ENCODE measurements at regions not wholly inside any gene's neighbourhood (a gene's known extent, or its start where the extent isn't known, plus 50 kb on each side); places are given as distances from the start of the nearest gene placed in this dataset.

DNA sequence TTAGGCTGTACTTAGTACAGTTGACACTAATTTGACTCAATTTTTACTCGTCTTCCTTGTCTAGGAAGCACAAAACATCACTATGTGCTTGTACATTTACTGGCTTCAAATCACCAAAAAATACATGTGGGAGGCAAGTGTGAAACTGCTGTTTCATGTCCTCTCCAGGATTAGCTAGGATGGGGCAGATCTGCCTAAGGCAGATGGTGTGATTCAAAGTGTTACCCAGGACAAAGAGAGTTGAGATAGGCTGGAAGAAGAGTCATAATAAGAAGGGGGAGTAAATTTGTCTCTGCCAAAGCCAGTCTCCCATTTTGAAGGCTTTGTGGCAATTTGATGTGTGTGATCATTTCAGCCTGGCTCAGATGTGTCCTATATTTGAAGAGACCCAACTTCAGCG is 821.6 kb upstream of the ZEB2 start:
- H3K4me1 Mint-ChIP-seq (ENCODE audit: low read depth, unreplicated experiment) = peaks cover 10% of the 10 kb centered on the region
- Histone ChIP-seq H3K9ac (ENCODE audit: low read length) (no peak overlapping the region), H3K27me3 (ENCODE audit: insufficient read depth, low read length) (no peaks in the 10 kb centered on the region), H3K4me3 (ENCODE audit: insufficient read depth, low read depth, low read length) (no peak overlapping the region), H3K9me3 (ENCODE audit: insufficient read depth, low read depth, low read length) (no peaks in the 10 kb centered on the region), H2AFZ (ENCODE audit: low read depth, low read length) (no peak overlapping the region), H3K36me3 (ENCODE audit: insufficient read depth, low read length) (no peaks in the 10 kb centered on the region), H3K79me2 (ENCODE audit: insufficient read depth, low read length) (no peaks in the 10 kb centered on the region), H4K20me1 (ENCODE audit: insufficient read depth, low read length) (no peaks in the 10 kb centered on the region), H3K4me2 (ENCODE audit: low read length) (no peak overlapping the region), H3K4me1 (ENCODE audit: insufficient read depth, low read length) (no peaks in the 10 kb centered on the region), H3K27ac (ENCODE audit: low read depth, low read length) (no peak overlapping the region)
- DNase-seq (ENCODE audit: low read depth) (no peak), FAIRE-seq (no peak)
- H3K36me3 Mint-ChIP-seq (ENCODE audit: low read depth, unreplicated experiment) = no peaks in the 10 kb centered on the region
- H3K27ac Mint-ChIP-seq (ENCODE audit: unreplicated experiment) = no peak overlapping the region
- H3K9me3 Mint-ChIP-seq (ENCODE audit: unreplicated experiment) = peaks cover 5% of the 10 kb centered on the region
- no peak overlapping the region for H3K4me3 Mint-ChIP-seq (ENCODE audit: unreplicated experiment)
- peaks cover 1% of the 10 kb centered on the region for H3K27me3 Mint-ChIP-seq (ENCODE audit: low read depth, unreplicated experiment)
- TF ChIP-seq, protein P1, sequence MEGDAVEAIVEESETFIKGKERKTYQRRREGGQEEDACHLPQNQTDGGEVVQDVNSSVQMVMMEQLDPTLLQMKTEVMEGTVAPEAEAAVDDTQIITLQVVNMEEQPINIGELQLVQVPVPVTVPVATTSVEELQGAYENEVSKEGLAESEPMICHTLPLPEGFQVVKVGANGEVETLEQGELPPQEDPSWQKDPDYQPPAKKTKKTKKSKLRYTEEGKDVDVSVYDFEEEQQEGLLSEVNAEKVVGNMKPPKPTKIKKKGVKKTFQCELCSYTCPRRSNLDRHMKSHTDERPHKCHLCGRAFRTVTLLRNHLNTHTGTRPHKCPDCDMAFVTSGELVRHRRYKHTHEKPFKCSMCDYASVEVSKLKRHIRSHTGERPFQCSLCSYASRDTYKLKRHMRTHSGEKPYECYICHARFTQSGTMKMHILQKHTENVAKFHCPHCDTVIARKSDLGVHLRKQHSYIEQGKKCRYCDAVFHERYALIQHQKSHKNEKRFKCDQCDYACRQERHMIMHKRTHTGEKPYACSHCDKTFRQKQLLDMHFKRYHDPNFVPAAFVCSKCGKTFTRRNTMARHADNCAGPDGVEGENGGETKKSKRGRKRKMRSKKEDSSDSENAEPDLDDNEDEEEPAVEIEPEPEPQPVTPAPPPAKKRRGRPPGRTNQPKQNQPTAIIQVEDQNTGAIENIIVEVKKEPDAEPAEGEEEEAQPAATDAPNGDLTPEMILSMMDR (IDR thresholded peaks at IDR 0.05; ENCODE audit: insufficient read depth, low read depth, low read length) = no peak
- TF ChIP-seq EZH2 (IDR thresholded peaks at IDR 0.05; ENCODE audit: insufficient read depth, low read length) = no peak

DNA sequence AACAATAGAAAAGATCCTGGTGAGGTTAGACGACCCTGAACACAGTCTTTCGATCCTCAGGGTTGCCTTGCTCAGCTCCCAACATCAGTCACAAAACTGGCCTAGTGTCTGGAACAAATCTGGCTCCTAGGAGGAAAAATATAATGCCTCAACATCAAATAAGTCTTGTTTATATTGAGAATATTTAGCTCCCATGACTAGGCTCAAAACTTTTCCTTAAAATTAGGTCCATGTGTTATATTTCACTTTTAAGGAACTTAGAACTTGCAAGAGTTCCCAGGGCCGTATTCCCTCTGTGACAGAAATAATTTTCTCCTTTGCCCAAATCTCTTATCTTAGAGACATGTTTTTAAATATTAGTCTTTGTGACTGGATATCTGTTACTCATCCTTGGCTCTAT is 819.7 kb upstream of the ZEB2 start:
- H3K9ac ChIP-seq (ENCODE audit: low read length) = no peak overlapping the region
- H4K20me1 ChIP-seq (ENCODE audit: insufficient read depth, low read length) = no peaks in the 10 kb centered on the region
- H3K36me3 Mint-ChIP-seq (ENCODE audit: low read depth, unreplicated experiment) = no peaks in the 10 kb centered on the region
- no peaks in the 10 kb centered on the region for H3K4me1 ChIP-seq (ENCODE audit: insufficient read depth, low read length)
- H3K4me2 ChIP-seq (ENCODE audit: low read length) = no peak overlapping the region
- H3K79me2 ChIP-seq (ENCODE audit: insufficient read depth, low read length) = no peaks in the 10 kb centered on the region
- no peak overlapping the region for H2AFZ ChIP-seq (ENCODE audit: low read depth, low read length)
- no peak overlapping the region for H3K4me3 Mint-ChIP-seq (ENCODE audit: unreplicated experiment)
- no peak for TF ChIP-seq EZH2 (IDR thresholded peaks at IDR 0.05; ENCODE audit: insufficient read depth, low read length)
- TF ChIP-seq, protein P1 (IDR thresholded peaks at IDR 0.05; ENCODE audit: insufficient read depth, low read depth, low read length) = no peak
- no peaks in the 10 kb centered on the region for H3K9me3 ChIP-seq (ENCODE audit: insufficient read depth, low read depth, low read length)
- H3K27ac Mint-ChIP-seq (ENCODE audit: unreplicated experiment) = no peak overlapping the region
- no peaks in the 10 kb centered on the region for H3K36me3 ChIP-seq (ENCODE audit: insufficient read depth, low read length)
- H3K9me3 Mint-ChIP-seq (ENCODE audit: unreplicated experiment) = peaks cover 5% of the 10 kb centered on the region
- H3K27me3 ChIP-seq (ENCODE audit: insufficient read depth, low read length) = no peaks in the 10 kb centered on the region
- H3K27ac ChIP-seq (ENCODE audit: low read depth, low read length) = no peak overlapping the region
- FAIRE-seq = no peak
- no peak overlapping the region for H3K4me3 ChIP-seq (ENCODE audit: insufficient read depth, low read depth, low read length)
- no peak for DNase-seq (ENCODE audit: low read depth)
- peaks cover 1% of the 10 kb centered on the region for H3K27me3 Mint-ChIP-seq (ENCODE audit: low read depth, unreplicated experiment)
- peaks cover 10% of the 10 kb centered on the region for H3K4me1 Mint-ChIP-seq (ENCODE audit: low read depth, unreplicated experiment)

DNA sequence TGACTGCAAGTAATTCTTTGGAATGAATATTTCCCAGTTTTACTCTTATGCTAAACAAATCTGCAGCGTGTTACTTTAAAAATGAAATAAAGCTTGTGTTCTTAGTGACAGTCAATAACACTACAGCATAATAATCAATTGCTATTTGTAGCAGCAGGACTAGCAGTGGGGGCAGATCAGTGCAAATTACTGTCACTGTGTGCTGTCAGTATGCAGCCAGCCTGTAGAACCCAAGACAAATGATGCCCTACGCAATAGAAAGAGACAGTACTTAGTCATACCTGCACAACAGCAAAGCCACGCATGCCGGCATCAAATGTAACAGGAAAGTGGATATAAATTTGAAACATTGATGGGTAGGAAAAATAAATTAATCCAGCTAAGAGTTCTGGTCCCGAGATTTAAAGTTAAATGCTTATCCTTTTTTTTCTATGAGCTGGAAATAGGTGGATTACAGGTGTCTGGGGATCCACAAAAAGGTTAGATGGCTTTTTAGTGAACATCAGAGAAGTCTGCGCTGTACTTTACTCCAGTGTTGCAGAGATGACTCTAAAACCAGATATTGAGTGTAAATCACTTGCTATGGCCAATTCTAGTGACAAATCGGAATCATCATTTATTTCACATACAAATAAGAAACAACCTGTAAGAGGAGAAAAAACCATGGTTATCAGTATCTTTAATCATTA is 812.4 kb upstream of the ZEB2 start:
- H3K79me2 ChIP-seq (ENCODE audit: insufficient read depth, low read length) = no peaks in the 10 kb centered on the region
- H3K4me3 ChIP-seq (ENCODE audit: insufficient read depth, low read depth, low read length) = no peak overlapping the region
- H3K4me2 ChIP-seq (ENCODE audit: low read length) = no peak overlapping the region
- no peaks in the 10 kb centered on the region for H3K4me1 ChIP-seq (ENCODE audit: insufficient read depth, low read length)
- H3K4me1 Mint-ChIP-seq (ENCODE audit: low read depth, unreplicated experiment) = no peaks in the 10 kb centered on the region
- H3K4me3 Mint-ChIP-seq (ENCODE audit: unreplicated experiment) = no peak overlapping the region
- H4K20me1 ChIP-seq (ENCODE audit: insufficient read depth, low read length) = no peaks in the 10 kb centered on the region
- DNase-seq (ENCODE audit: low read depth) (no peak), FAIRE-seq (no peak)
- no peak overlapping the region for H3K9ac ChIP-seq (ENCODE audit: low read length)
- H3K36me3 Mint-ChIP-seq (ENCODE audit: low read depth, unreplicated experiment) = no peaks in the 10 kb centered on the region
- H3K27me3 ChIP-seq (ENCODE audit: insufficient read depth, low read length) = no peaks in the 10 kb centered on the region
- no peak overlapping the region for H2AFZ ChIP-seq (ENCODE audit: low read depth, low read length)
- H3K27me3 Mint-ChIP-seq (ENCODE audit: low read depth, unreplicated experiment) = no peaks in the 10 kb centered on the region
- peaks cover 2% of the 10 kb centered on the region for H3K9me3 Mint-ChIP-seq (ENCODE audit: unreplicated experiment)
- H3K36me3 ChIP-seq (ENCODE audit: insufficient read depth, low read length) = no peaks in the 10 kb centered on the region
- no peak for TF ChIP-seq EZH2 (IDR thresholded peaks at IDR 0.05; ENCODE audit: insufficient read depth, low read length)
- TF ChIP-seq, protein P1 (IDR thresholded peaks at IDR 0.05; ENCODE audit: insufficient read depth, low read depth, low read length) = no peak
- no peak overlapping the region for H3K27ac ChIP-seq (ENCODE audit: low read depth, low read length)
- no peaks in the 10 kb centered on the region for H3K9me3 ChIP-seq (ENCODE audit: insufficient read depth, low read depth, low read length)
- H3K27ac Mint-ChIP-seq (ENCODE audit: unreplicated experiment) = no peak overlapping the region

All from astrocyte (in vitro differentiated cells and primary cell).